PC-3 (cell line): ENCODE measurements at regions not wholly inside any gene's neighbourhood (a gene's known extent, or its start where the extent isn't known, plus 50 kb on each side); places are given as distances from the start of the nearest gene placed in this dataset.

Source experiments
- ATAC-seq: fragments of 200-7000 bp; cut with Tn5 transposase; 2 replicates; pipeline ENCODE4 v1.9.1; 2020; ENCODE audit warnings: mild to moderate bottlenecking, moderate library complexity
- BruUV-seq: library from RNA; stranded (reverse); fragments of 400-500 nt; replicated peaks from 2 replicates; lab custom pipeline; 2021; lab: Mats Ljungman, UMichigan
- CTCF ChIA-PET: fragments of 300-600 bp; sonication (Branson Sonifier 250); formaldehyde crosslinking; loops from one replicate; lab custom pipeline; 2022; ENCODE audit warnings: antibody characterized with exemption; lab: Charles Lee
- POLR2A ChIA-PET: fragments of 300-600 bp; sonication (Branson Sonifier 250); formaldehyde crosslinking; loops from one replicate; lab custom pipeline; 2022; ENCODE audit warnings: antibody characterized with exemption; ENCODE audit not compliant: unreplicated experiment; lab: Charles Lee
- DNase-seq: peaks from one replicate; pipeline ENCODE4 v3.0.0-alpha.2; 2015
- H2AFZ ChIP-seq: fragments of 300-600 bp; sonication (generic); 2 replicates; pipeline ENCODE4 v1.6.0; 2016; ENCODE audit warnings: antibody characterized with exemption, low read length
- H3F3A ChIP-seq: fragments of 300-600 bp; sonication (generic); one replicate; pipeline ENCODE4 v1.6.0; 2017; ENCODE audit warnings: antibody characterized with exemption, low read length, control low read depth, mild to moderate bottlenecking; ENCODE audit not compliant: unreplicated experiment
- H3K27ac ChIP-seq: fragments of 300-600 bp; sonication (generic); 2 replicates; pipeline ENCODE4 v1.5.1; 2016; ENCODE audit warnings: mild to moderate bottlenecking, low read length
- H3K27me3 ChIP-seq: fragments of 300-600 bp; sonication (generic); 2 replicates; pipeline ENCODE4 v1.6.1; 2016; ENCODE audit warnings: low read length, mixed read lengths
- H3K36me3 ChIP-seq: fragments of 300-600 bp; sonication (generic); 2 replicates; pipeline ENCODE4 v1.6.1; 2016; ENCODE audit warnings: low read depth, mixed run types, low read length, mixed read lengths
- H3K4me1 ChIP-seq: fragments of 300-600 bp; sonication (generic); 2 replicates; pipeline ENCODE4 v1.5.1; 2016; ENCODE audit warnings: low read length; ENCODE audit not compliant: insufficient read depth
- H3K4me2 ChIP-seq: fragments of 300-600 bp; sonication (generic); 2 replicates; pipeline ENCODE4 v1.6.0; 2016; ENCODE audit warnings: low read length
- H3K4me3 ChIP-seq: fragments of 300-600 bp; sonication (generic); 2 replicates; pipeline ENCODE4 v1.5.1; 2016; ENCODE audit warnings: mild to moderate bottlenecking, low read length, mixed read lengths
- H3K79me2 ChIP-seq: fragments of 300-600 bp; sonication (generic); 2 replicates; pipeline ENCODE4 v1.6.1; 2017; ENCODE audit warnings: low read length, mixed read lengths
- H3K9ac ChIP-seq: fragments of 300-600 bp; sonication (generic); 2 replicates; pipeline ENCODE4 v1.6.0; 2016; ENCODE audit warnings: mild to moderate bottlenecking, low read length
- H3K9me2 ChIP-seq: fragments of 300-600 bp; sonication (generic); replicated peaks from 2 replicates; pipeline ENCODE4 v1.6.1; 2016; ENCODE audit warnings: mixed run types, low read length, mixed read lengths
- H3K9me3 ChIP-seq: fragments of 300-600 bp; sonication (generic); 2 replicates; pipeline ENCODE4 v1.6.1; 2016; ENCODE audit warnings: low read length, mixed read lengths
- H4K20me1 ChIP-seq: fragments of 300-600 bp; sonication (generic); 2 replicates; pipeline ENCODE4 v1.6.1; 2016; ENCODE audit warnings: low read length, mixed read lengths
- EZH2 ChIP-seq: fragments of 300-600 bp; sonication (generic); IDR thresholded peaks from one replicate; pipeline ENCODE4 v1.6.1; 2017; ENCODE audit warnings: antibody characterized with exemption, mild to moderate bottlenecking, low read length; ENCODE audit not compliant: unreplicated experiment
- EZH2phosphoT487 ChIP-seq: fragments of 300-600 bp; sonication (generic); IDR thresholded peaks from 2 replicates; pipeline ENCODE4 v1.6.1; 2018; ENCODE audit warnings: mild to moderate bottlenecking, antibody characterized with exemption, low read length, borderline replicate concordance
- intact Hi-C: fragments of 100-400 bp; cut with micrococcal nuclease; formaldehyde crosslinking; loops from 2 replicates; pipeline ENCODE4 v1.9.0; 2023
- TF ChIP-seq, protein P1 (sequence below): fragments of 300-600 bp; sonication (generic); conservative IDR thresholded peaks from 2 replicates; pipeline ENCODE4 v1.5.1; 2017; ENCODE audit warnings: antibody characterized with exemption, low read depth, mild to moderate bottlenecking, low read length

DNA sequence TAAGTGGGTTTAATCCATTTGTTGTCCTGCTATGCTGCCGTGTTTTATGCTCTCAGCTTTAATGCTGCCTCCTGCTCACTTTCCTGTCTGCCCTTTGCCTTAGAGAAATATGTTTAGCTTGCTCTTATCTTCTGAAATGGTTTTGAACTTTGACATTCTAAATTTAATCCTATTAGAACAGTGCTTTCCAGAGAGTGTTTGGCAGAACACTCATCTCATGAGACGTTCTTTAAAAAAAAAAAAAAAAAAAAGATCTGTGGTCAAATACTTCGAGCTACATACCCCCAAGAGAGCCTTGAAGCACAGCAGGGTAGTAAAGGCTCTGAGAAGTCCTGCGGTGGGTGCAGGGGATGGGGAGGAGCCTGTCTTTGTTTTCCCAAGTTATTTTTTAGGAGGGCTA is 161.3 kb downstream of the SPP2 start:
- Histone ChIP-seq H3K36me3 (no peaks in the 10 kb centered on the region), H3F3A (no peaks in the 10 kb centered on the region), H2AFZ (no peak overlapping the region), H3K27ac (no peak overlapping the region), H3K27me3 (no peaks in the 10 kb centered on the region), H3K9me2 (no peaks in the 10 kb centered on the region), H3K4me2 (no peak overlapping the region), H3K4me1 (no peaks in the 10 kb centered on the region), H3K9ac (no peak overlapping the region), H3K9me3 (no peaks in the 10 kb centered on the region), H4K20me1 (no peaks in the 10 kb centered on the region), H3K4me3 (no peak overlapping the region), H3K79me2 (no peaks in the 10 kb centered on the region)
- ChIA-PET CTCF (no interaction called here), POLR2A (no interaction called here)
- DNase-seq (no peak), ATAC-seq (no peak)
- intact Hi-C loops: no loop called here
- TF ChIP-seq EZH2 (no peak), EZH2phosphoT487 (no peak)
- TF ChIP-seq, protein P1, sequence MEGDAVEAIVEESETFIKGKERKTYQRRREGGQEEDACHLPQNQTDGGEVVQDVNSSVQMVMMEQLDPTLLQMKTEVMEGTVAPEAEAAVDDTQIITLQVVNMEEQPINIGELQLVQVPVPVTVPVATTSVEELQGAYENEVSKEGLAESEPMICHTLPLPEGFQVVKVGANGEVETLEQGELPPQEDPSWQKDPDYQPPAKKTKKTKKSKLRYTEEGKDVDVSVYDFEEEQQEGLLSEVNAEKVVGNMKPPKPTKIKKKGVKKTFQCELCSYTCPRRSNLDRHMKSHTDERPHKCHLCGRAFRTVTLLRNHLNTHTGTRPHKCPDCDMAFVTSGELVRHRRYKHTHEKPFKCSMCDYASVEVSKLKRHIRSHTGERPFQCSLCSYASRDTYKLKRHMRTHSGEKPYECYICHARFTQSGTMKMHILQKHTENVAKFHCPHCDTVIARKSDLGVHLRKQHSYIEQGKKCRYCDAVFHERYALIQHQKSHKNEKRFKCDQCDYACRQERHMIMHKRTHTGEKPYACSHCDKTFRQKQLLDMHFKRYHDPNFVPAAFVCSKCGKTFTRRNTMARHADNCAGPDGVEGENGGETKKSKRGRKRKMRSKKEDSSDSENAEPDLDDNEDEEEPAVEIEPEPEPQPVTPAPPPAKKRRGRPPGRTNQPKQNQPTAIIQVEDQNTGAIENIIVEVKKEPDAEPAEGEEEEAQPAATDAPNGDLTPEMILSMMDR: no peak
- no TSS peak for BruUV-seq

DNA sequence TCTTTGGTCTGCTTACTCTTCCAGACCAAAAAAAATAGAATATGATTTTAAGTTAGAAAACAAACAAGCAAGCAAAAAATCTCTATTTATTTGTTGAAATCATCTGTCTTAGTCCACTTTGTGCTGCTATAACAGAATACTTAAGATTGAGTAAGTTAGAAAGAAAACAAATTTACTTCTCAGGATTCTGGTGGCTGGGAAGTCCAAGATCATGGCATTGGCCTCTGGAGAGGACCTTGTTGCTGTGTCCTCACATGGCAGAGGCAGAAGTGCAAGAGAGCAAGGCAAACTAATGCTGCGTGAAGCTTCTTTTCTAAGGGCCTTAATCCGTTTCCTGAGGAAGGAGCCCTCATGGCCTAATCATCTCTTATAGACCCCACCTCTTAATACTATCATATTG is 156.2 kb downstream of the SPP2 start:
- Histone ChIP-seq H3K4me3 (no peak overlapping the region), H3K36me3 (no peaks in the 10 kb centered on the region), H3F3A (no peaks in the 10 kb centered on the region), H3K27me3 (no peaks in the 10 kb centered on the region), H4K20me1 (no peaks in the 10 kb centered on the region), H3K9ac (no peak overlapping the region), H3K79me2 (no peaks in the 10 kb centered on the region), H3K9me2 (no peaks in the 10 kb centered on the region), H2AFZ (no peak overlapping the region), H3K4me1 (peaks cover 32% of the 10 kb centered on the region), H3K4me2 (no peak overlapping the region), H3K27ac (no peak overlapping the region), H3K9me3 (no peaks in the 10 kb centered on the region)
- no peak for ATAC-seq
- intact Hi-C loops: no loop called here
- ChIA-PET CTCF (no interaction called here), POLR2A (no interaction called here)
- no TSS peak for BruUV-seq
- TF ChIP-seq EZH2: no peak
- no peak for TF ChIP-seq EZH2phosphoT487
- TF ChIP-seq, protein P1: no peak
- DNase-seq: no peak

DNA sequence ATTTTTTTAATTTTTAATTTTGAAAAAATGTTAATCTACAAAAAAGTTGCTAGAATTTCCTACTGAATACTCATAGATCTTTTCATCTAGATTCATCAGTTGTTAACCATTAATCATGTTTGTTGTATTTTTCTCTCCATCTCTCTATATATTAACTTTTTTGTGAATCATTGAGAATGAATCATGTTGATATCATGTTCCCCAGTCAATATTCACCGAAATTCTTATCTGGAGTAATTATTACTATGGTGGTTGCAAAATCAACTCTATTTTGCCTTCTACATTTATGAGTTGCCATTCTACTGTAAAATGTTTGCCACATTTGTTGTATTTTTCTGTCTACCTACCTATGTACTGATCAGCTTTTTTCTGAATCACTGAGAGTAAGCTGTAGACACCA is 154.0 kb downstream of the SPP2 start:
- CTCF ChIA-PET: interaction anchor here (0.5 kb wide), 1 partner anchor 913 kb away, joined by 4 read pairs; no protein-coding TSS in a partner anchor
- no peak overlapping the region for H3K4me3 ChIP-seq
- DNase-seq (peak; percentile 78), ATAC-seq (no peak; the same call in 1 of the 2 replicates)
- H4K20me1 ChIP-seq: no peaks in the 10 kb centered on the region
- no peaks in the 10 kb centered on the region for H3K9me3 ChIP-seq
- POLR2A ChIA-PET: no interaction called here
- H3K79me2 ChIP-seq: no peaks in the 10 kb centered on the region
- H3K36me3 ChIP-seq: no peaks in the 10 kb centered on the region
- no TSS peak for BruUV-seq
- H3K9ac ChIP-seq: peak overlapping the region; percentile 55
- H3K27ac ChIP-seq: peak overlapping the region; percentile 89
- H3F3A ChIP-seq: no peaks in the 10 kb centered on the region
- H2AFZ ChIP-seq: no peak overlapping the region
- intact Hi-C loops: loop anchor here (5.0 kb wide), 2 partner anchors 103 to 227 kb away; no protein-coding TSS in a partner anchor
- peak overlapping the region; percentile 45 for H3K4me2 ChIP-seq
- H3K4me1 ChIP-seq: peaks cover 32% of the 10 kb centered on the region
- H3K9me2 ChIP-seq: no peaks in the 10 kb centered on the region
- no peaks in the 10 kb centered on the region for H3K27me3 ChIP-seq
- TF ChIP-seq EZH2phosphoT487: no peak
- no peak for TF ChIP-seq EZH2
- TF ChIP-seq, protein P1: no peak
